Lung (tissue), 11 donors: ENCODE measurements at regions not wholly inside any gene's neighbourhood (a gene's known extent, or its start where the extent isn't known, plus 50 kb on each side); places are given as distances from the start of the nearest gene placed in this dataset.

Source experiments
- ATAC-seq: fragments of 200-7000 bp; cut with Tn5 transposase; one replicate; pipeline ENCODE4 v1.9.1; 2020; ENCODE audit warnings: moderate number of reproducible peaks; ENCODE audit not compliant: insufficient read depth, low FRiP score
- DNase-seq, 3 donors: peaks; one replicate each; pipeline ENCODE4 v3.0.0-alpha.2; 2013 to 2017
- H3K27ac ChIP-seq, 2 donors: one replicate each; pipeline ENCODE4 v1.5.1; 2013; ENCODE audit warnings: mild to moderate bottlenecking in 2 of 2, moderate library complexity in 2 of 2, control low read depth in 1 of 2, inconsistent platforms in 1 of 2, low read depth in 1 of 2, low read length in 1 of 2
- H3K27me3 ChIP-seq, 3 donors: one replicate each; pipeline ENCODE4 v1.5.1; 2013; ENCODE audit warnings: low read length in 2 of 3; ENCODE audit not compliant: control insufficient read depth in 3 of 3, insufficient read depth in 3 of 3
- H3K36me3 ChIP-seq, 4 donors: one replicate each; pipeline ENCODE4 v1.5.1; 2013; ENCODE audit warnings: low read length in 4 of 4, mild to moderate bottlenecking in 1 of 4, moderate library complexity in 1 of 4; ENCODE audit not compliant: control insufficient read depth in 4 of 4, insufficient read depth in 4 of 4
- H3K4me1 ChIP-seq, 5 donors: one replicate each; pipeline ENCODE4 v1.5.1; 2013; ENCODE audit warnings: low read length in 5 of 5, mild to moderate bottlenecking in 2 of 5, moderate library complexity in 1 of 5; ENCODE audit not compliant: control insufficient read depth in 5 of 5, insufficient read depth in 5 of 5
- H3K4me3 ChIP-seq: one replicate; pipeline ENCODE4 v1.5.1; 2013; ENCODE audit warnings: mild to moderate bottlenecking, control low read depth, moderate library complexity
- H3K9ac ChIP-seq, 2 donors: one replicate each; pipeline ENCODE4 v1.5.1; 2013; ENCODE audit warnings: low read length in 2 of 2, control low read depth in 1 of 2; ENCODE audit not compliant: insufficient read depth in 1 of 2
- H3K9me3 ChIP-seq, 4 donors: one replicate each; pipeline ENCODE4 v1.5.1; 2013; ENCODE audit warnings: low read length in 3 of 4, mild to moderate bottlenecking in 1 of 4, moderate library complexity in 1 of 4; ENCODE audit not compliant: control insufficient read depth in 4 of 4, insufficient read depth in 3 of 4
- WGBS, 2 donors: extraction: QIAGEN DNeasy Blood & Tissue Kit; methylation state at CpG; one replicate each; pipeline ENCODE4 v1.1.7; 2013; 5-methylcytosine and 5-hydroxymethylcytosine counted together
- TF ChIP-seq, protein P1 (sequence below): IDR thresholded peaks from 2 replicates; pipeline ENCODE4 v1.5.1; 2012; ENCODE audit warnings: mild to moderate bottlenecking; ENCODE audit errors: control extremely low read depth, extremely low read depth
- donor health status: control.
- donor health status: control.
- donor health status: Bipolar disorder and iron deficiency.
- donor health status: healthy.
- donor health status: DM: yes; HTN: yes; CAD: no.

DNA sequence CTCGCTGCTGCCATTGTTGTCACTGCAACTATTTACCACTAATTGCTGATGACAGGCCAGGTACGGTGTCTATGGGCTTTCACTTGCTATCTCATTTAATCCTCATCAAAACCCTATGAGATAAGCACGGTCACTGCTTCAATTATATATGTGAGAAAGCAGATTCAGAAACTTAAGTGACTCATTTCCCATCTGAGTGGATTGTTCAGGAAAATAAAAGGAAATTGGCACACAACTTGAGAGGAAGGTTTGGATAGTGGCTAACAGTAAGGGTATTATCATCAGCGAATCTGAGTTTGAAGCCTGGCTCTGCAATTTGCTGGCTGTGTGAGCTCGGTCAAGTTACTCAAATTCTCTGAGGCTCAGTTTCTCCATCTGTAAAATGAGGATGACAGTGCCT lies 196.0 kb downstream of the KCNS3 start:
- 86 to 92% methylated on average over 5 of the region's 5 CpGs for WGBS, 2 donors
- H3K27me3 ChIP-seq = no peaks in the 10 kb centered on the region
- no peak overlapping the region for H3K27ac ChIP-seq
- H3K9ac ChIP-seq = no peak overlapping the region
- no peaks in the 10 kb centered on the region for H3K36me3 ChIP-seq
- H3K4me1 ChIP-seq = no peaks in the 10 kb centered on the region
- TF ChIP-seq, protein P1, sequence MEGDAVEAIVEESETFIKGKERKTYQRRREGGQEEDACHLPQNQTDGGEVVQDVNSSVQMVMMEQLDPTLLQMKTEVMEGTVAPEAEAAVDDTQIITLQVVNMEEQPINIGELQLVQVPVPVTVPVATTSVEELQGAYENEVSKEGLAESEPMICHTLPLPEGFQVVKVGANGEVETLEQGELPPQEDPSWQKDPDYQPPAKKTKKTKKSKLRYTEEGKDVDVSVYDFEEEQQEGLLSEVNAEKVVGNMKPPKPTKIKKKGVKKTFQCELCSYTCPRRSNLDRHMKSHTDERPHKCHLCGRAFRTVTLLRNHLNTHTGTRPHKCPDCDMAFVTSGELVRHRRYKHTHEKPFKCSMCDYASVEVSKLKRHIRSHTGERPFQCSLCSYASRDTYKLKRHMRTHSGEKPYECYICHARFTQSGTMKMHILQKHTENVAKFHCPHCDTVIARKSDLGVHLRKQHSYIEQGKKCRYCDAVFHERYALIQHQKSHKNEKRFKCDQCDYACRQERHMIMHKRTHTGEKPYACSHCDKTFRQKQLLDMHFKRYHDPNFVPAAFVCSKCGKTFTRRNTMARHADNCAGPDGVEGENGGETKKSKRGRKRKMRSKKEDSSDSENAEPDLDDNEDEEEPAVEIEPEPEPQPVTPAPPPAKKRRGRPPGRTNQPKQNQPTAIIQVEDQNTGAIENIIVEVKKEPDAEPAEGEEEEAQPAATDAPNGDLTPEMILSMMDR = no peak
- DNase-seq = no peak
- no peak for ATAC-seq
- H3K4me3 ChIP-seq = no peak overlapping the region
- no peaks in the 10 kb centered on the region for H3K9me3 ChIP-seq

DNA sequence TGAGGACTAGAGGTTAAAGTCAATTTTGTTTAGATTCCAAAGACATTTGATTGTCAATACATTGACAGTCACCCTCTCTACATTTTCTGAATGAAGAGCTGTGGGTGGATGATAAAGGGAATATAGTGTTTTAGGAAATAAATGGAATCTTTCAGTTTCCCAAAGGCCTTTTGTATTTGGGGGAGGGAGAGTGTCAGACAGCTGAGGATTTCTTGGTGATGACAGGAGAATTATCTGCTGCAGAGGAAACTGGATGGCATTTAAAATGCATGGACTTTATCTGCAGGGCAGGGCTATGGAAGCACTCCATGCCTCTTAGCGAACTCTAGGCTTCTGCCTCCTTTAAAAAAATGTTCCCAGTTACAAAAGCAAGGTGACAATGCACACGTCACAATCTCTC lies 195.1 kb downstream of the KCNS3 start:
- no peaks in the 10 kb centered on the region for H3K36me3 ChIP-seq
- ATAC-seq (no peak), DNase-seq (no peak)
- no peaks in the 10 kb centered on the region for H3K9me3 ChIP-seq
- TF ChIP-seq, protein P1 = no peak
- no peak overlapping the region for H3K4me3 ChIP-seq
- H3K4me1 ChIP-seq = no peaks in the 10 kb centered on the region
- WGBS, 2 donors = 86 to 98% methylated on average over 2 of the region's 2 CpGs
- H3K9ac ChIP-seq = no peak overlapping the region
- H3K27ac ChIP-seq = no peak overlapping the region
- no peaks in the 10 kb centered on the region for H3K27me3 ChIP-seq

DNA sequence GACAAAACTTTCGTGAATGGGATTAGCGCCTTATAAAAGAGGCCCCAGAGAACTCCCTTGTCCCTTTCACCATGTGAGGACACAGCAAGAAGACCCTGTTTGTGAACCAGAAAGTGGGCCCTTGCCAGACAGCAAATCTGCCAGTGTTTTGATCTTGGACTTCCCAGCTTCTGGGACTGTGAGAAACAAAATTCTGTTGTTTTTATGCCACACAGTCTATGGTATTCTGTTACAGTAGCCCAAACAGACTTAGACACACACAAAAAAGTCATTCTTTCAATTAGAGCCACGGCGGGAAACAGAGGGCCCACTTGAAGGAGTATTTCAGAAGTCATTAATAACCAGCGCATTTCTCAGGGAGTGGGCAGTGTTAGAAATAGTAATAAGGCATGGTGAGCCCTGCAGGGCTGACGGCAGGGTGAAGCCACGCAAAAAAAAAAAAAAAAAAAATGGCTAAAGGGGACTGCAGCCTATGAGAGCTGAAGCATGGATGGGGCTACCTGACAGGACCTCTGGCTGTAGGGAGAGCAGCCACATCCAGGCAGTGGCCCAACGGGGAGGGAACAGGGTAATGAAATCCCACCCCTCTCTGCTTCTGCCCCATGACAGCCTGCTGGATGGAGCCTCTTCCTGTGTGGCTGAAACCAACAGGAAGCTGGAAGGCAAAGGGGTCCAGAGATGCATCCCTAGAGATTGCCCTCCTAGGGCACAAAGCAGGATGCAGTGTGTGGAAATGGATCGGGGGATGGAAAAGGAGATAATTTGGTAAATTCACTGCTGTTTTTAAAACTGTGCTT lies 189.3 kb downstream of the KCNS3 start:
- H3K27me3 ChIP-seq = no peaks in the 10 kb centered on the region
- no peak for ATAC-seq
- H3K4me1 ChIP-seq = peaks cover 0 to 37% (median 6%) of the 10 kb centered on the region in 5 donors
- H3K9ac ChIP-seq = no peak overlapping the region
- H3K9me3 ChIP-seq = peaks cover 0 to 2% (median 0%) of the 10 kb centered on the region in 4 donors
- TF ChIP-seq, protein P1 = no peak
- no peak overlapping the region for H3K4me3 ChIP-seq
- no peaks in the 10 kb centered on the region for H3K36me3 ChIP-seq
- peak; percentile 23 to 61 (median 41) for DNase-seq
- peak overlapping the region in 1 of 2 donors; percentile 46 for H3K27ac ChIP-seq
- 54 to 56% methylated on average over 9 of the region's 9 CpGs for WGBS, 2 donors
